Fibroblast of lung (primary cell): ENCODE measurements at regions not wholly inside any gene's neighbourhood (a gene's known extent, or its start where the extent isn't known, plus 50 kb on each side); places are given as distances from the start of the nearest gene placed in this dataset.
"Not testable (repeated sequence)": the region's sequence is repeated elsewhere in the genome, so short reads cannot be mapped to it uniquely, and the experiment has no call there.

Experiments used
- DNase-seq, 2 donors: peaks; one replicate each; pipeline versions ENCODE4 v3.0.0 to v3.0.0-alpha.2; 2010; ENCODE audit warnings: low read depth in 2 of 2
- H2AFZ ChIP-seq: 2 replicates; pipeline ENCODE4 v1.5.1; 2012; ENCODE audit warnings: low read length, control low read depth, inconsistent platforms
- H3K27ac ChIP-seq: 2 replicates; pipeline ENCODE4 v1.5.1; 2011; ENCODE audit warnings: low read length, control low read depth; ENCODE audit not compliant: insufficient read depth
- H3K27me3 ChIP-seq: 2 replicates; pipeline ENCODE4 v1.5.1; 2011; ENCODE audit warnings: mild to moderate bottlenecking, low read length; ENCODE audit not compliant: control insufficient read depth, insufficient read depth
- H3K36me3 ChIP-seq: 2 replicates; pipeline ENCODE4 v1.5.1; 2011; ENCODE audit warnings: low read length; ENCODE audit not compliant: control insufficient read depth, insufficient read depth
- H3K4me1 ChIP-seq: 2 replicates; pipeline ENCODE4 v1.5.1; 2011; ENCODE audit warnings: low read length; ENCODE audit not compliant: control insufficient read depth, insufficient read depth; ENCODE audit errors: extremely low read depth
- H3K4me2 ChIP-seq: 2 replicates; pipeline ENCODE4 v1.5.1; 2011; ENCODE audit warnings: low read length, control low read depth; ENCODE audit not compliant: insufficient read depth; ENCODE audit errors: extremely low read depth
- H3K4me3 ChIP-seq, 4 experiments: fragments of 200-600 bp in 1 of 4; sonication (generic) in 1 of 4; replicated peaks in 1 of 4; 2 replicates each; pipeline ENCODE4 v1.5.1; 2011 to 2016; ENCODE audit warnings: low read length in 4 of 4, low read depth in 3 of 4, mild to moderate bottlenecking in 3 of 4, control low read depth in 2 of 4, inconsistent platforms in 1 of 4, mixed read lengths in 1 of 4; ENCODE audit not compliant: insufficient read depth in 1 of 4; ENCODE audit errors: control extremely low read depth in 1 of 4
- H3K79me2 ChIP-seq: 2 replicates; pipeline ENCODE4 v1.5.1; 2012; ENCODE audit warnings: mild to moderate bottlenecking, low read length, inconsistent platforms; ENCODE audit not compliant: control insufficient read depth, insufficient read depth
- H3K9ac ChIP-seq: 2 replicates; pipeline ENCODE4 v1.5.1; 2011; ENCODE audit warnings: mild to moderate bottlenecking, low read length, control low read depth; ENCODE audit not compliant: insufficient read depth
- H3K9me3 ChIP-seq: 2 replicates; pipeline ENCODE4 v1.5.1; 2012; ENCODE audit warnings: low read depth, low read length; ENCODE audit not compliant: control insufficient read depth, insufficient read depth
- H4K20me1 ChIP-seq: 2 replicates; pipeline ENCODE4 v1.5.1; 2011; ENCODE audit warnings: low read length; ENCODE audit not compliant: control insufficient read depth, insufficient read depth; ENCODE audit errors: extremely low read depth
- EZH2 ChIP-seq: IDR thresholded peaks from 2 replicates; pipeline ENCODE4 v1.5.1; 2012; ENCODE audit warnings: low read length, control low read depth, mild to moderate bottlenecking; ENCODE audit errors: missing control alignments
- TF ChIP-seq, protein P1 (sequence below), 2 donors: IDR thresholded peaks in 1 of 2; conservative IDR thresholded peaks in 1 of 2; 1 replicate in 1 of 2; 2 replicates in 1 of 2; pipeline ENCODE4 v1.5.1; 2011 to 2012; ENCODE audit warnings: low read length in 2 of 2, control low read depth in 1 of 2, inconsistent platforms in 1 of 2, low read depth in 1 of 2, mild to moderate bottlenecking in 1 of 2

DNA sequence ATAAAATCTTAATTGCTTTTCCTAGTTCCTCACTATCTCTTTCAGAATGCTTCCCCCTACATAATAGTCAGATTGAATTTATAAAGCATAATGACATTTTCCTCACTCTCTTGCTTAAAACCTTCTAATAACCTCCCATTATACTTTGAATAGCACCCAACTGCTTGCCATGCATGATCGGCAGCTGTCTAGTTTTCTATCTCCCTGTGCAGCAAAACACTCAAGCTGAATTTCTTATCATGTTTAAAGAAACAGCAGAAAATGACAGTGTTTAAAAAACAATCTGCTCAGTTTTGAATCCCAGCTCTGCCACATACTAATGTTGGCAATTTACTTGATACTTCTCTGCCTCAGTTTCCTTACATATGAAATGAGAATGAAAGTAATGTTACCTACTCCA, 947.1 kb upstream of the HS3ST1 start:
- no peak overlapping the region for H3K27ac ChIP-seq
- H3K4me3 ChIP-seq, result no peak overlapping the region
- no peaks in the 10 kb centered on the region for H4K20me1 ChIP-seq
- H3K4me2 ChIP-seq, result no peak overlapping the region
- no peaks in the 10 kb centered on the region for H3K4me1 ChIP-seq
- no peak for DNase-seq
- no peaks in the 10 kb centered on the region for H3K27me3 ChIP-seq
- H3K9me3 ChIP-seq, result no peaks in the 10 kb centered on the region
- no peak overlapping the region for H2AFZ ChIP-seq
- no peak overlapping the region for H3K9ac ChIP-seq
- H3K79me2 ChIP-seq, result no peaks in the 10 kb centered on the region
- TF ChIP-seq, protein P1, sequence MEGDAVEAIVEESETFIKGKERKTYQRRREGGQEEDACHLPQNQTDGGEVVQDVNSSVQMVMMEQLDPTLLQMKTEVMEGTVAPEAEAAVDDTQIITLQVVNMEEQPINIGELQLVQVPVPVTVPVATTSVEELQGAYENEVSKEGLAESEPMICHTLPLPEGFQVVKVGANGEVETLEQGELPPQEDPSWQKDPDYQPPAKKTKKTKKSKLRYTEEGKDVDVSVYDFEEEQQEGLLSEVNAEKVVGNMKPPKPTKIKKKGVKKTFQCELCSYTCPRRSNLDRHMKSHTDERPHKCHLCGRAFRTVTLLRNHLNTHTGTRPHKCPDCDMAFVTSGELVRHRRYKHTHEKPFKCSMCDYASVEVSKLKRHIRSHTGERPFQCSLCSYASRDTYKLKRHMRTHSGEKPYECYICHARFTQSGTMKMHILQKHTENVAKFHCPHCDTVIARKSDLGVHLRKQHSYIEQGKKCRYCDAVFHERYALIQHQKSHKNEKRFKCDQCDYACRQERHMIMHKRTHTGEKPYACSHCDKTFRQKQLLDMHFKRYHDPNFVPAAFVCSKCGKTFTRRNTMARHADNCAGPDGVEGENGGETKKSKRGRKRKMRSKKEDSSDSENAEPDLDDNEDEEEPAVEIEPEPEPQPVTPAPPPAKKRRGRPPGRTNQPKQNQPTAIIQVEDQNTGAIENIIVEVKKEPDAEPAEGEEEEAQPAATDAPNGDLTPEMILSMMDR (conservative IDR thresholded peaks at IDR 0.05 in 1 of 2, IDR thresholded peaks at IDR 0.05 in 1 of 2; ENCODE audit: low read depth in 1 of 2, low read length in 2 of 2), result no peak
- no peak for TF ChIP-seq EZH2
- H3K36me3 ChIP-seq, result no peaks in the 10 kb centered on the region

DNA sequence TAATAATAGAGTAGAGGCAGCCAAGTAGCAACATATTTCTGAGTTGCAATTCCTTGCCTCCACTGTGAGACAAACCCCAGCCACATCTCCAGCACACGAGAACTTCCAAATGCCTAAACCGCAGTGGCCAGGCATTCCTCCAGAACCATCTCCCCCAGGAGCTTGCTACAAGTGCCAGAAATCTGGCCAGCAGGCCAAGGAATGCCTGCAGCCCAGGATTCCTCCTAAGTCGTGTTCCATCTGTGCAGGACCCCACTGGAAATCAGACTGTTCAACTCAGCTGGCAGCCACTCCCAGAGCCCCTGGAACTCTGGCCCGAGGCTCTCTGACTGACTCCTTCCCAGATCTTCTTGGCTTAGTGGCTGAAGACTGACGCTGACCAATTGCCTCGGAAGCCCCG, 937.2 kb upstream of the HS3ST1 start:
- H3K27ac ChIP-seq, H3K9ac ChIP-seq, H3K27me3 ChIP-seq: not testable (repeated sequence)

DNA sequence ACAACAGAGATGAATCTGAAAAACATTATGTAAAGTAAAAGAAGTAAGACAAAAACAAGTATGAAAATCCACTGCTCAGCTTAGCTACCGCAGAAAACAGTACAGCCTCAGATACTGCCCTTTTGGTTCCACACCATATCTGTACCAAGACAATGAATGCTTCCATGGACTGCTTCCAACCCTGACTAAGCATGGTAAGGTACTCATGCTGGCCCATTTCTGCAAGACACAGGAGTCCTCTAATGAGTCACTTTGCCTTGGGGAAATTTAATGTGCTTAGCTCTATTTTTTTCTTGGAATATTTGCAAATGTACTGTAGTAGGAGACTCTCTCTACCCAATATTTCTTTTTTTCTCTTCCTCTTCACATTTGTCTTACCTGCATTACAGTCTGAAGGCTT, 931.7 kb upstream of the HS3ST1 start:
- Histone ChIP-seq H3K4me2 (no peak overlapping the region), H3K4me3 (no peak overlapping the region), H3K36me3 (no peaks in the 10 kb centered on the region), H2AFZ (no peak overlapping the region), H3K79me2 (no peaks in the 10 kb centered on the region), H3K27me3 (no peaks in the 10 kb centered on the region), H3K9ac (no peak overlapping the region), H3K4me1 (no peaks in the 10 kb centered on the region), H3K9me3 (no peaks in the 10 kb centered on the region), H4K20me1 (no peaks in the 10 kb centered on the region), H3K27ac (no peak overlapping the region)
- DNase-seq, result no peak
- TF ChIP-seq, protein P1 (conservative IDR thresholded peaks at IDR 0.05 in 1 of 2, IDR thresholded peaks at IDR 0.05 in 1 of 2; ENCODE audit: low read depth in 1 of 2, low read length in 2 of 2), result no peak
- TF ChIP-seq EZH2, result no peak

More for the DNA sequence above, 937.2 kb upstream of the HS3ST1 start:
- not testable (repeated sequence) for H2AFZ ChIP-seq, H3K4me1 ChIP-seq, H4K20me1 ChIP-seq, DNase-seq, H3K4me3 ChIP-seq, H3K9me3 ChIP-seq, H3K4me2 ChIP-seq, H3K36me3 ChIP-seq, H3K79me2 ChIP-seq

DNA sequence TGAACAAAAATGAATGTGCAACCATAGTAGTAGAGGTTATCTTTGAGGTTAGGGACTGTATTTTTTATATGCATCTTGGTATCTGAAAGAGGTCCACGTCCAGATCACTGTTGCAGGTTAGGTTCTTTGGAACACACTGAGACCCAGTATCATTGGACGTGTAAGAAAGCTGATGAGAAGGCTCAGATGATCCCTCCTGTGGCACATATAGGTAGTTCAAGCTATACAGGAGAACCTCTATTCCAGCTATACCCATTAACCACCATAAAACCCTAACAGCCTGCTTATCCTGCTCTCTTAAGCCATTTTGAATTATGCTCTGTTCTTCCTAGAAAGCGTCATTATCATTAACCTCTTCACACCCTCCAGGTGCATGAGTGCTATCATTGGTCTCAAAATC, 930.7 kb upstream of the HS3ST1 start:
- Histone ChIP-seq H3K27me3 (no peaks in the 10 kb centered on the region), H3K36me3 (no peaks in the 10 kb centered on the region), H3K9me3 (no peaks in the 10 kb centered on the region), H3K79me2 (no peaks in the 10 kb centered on the region), H3K27ac (no peak overlapping the region), H3K4me1 (no peaks in the 10 kb centered on the region), H2AFZ (no peak overlapping the region), H4K20me1 (no peaks in the 10 kb centered on the region), H3K9ac (no peak overlapping the region), H3K4me2 (no peak overlapping the region), H3K4me3 (no peak overlapping the region)
- no peak for TF ChIP-seq EZH2
- TF ChIP-seq, protein P1 (conservative IDR thresholded peaks at IDR 0.05 in 1 of 2, IDR thresholded peaks at IDR 0.05 in 1 of 2; ENCODE audit: low read depth in 1 of 2, low read length in 2 of 2), result no peak
- no peak for DNase-seq

GRCh38 chr4:12333083-12333482, 904.4 kb upstream of the HS3ST1 start:
- not testable (repeated sequence) for DNase-seq, H3K27me3 ChIP-seq, H3K4me1 ChIP-seq, H3K79me2 ChIP-seq, H4K20me1 ChIP-seq, H3K36me3 ChIP-seq, H3K4me2 ChIP-seq, H2AFZ ChIP-seq, H3K27ac ChIP-seq, H3K9me3 ChIP-seq, H3K9ac ChIP-seq, H3K4me3 ChIP-seq
